CD4-positive, alpha-beta T cell treated with Interleukin-10 for 1 hour (primary cell): ENCODE measurements at regions not wholly inside any gene's neighbourhood (a gene's known extent, or its start where the extent isn't known, plus 50 kb on each side); places are given as distances from the start of the nearest gene placed in this dataset.
"Not testable (repeated sequence)": the region's sequence is repeated elsewhere in the genome, so short reads cannot be mapped to it uniquely, and the experiment has no call there.

Source experiments
- DNase-seq: peaks from one replicate; pipeline ENCODE4 v3.0.0-alpha.2; 2020

- DNase-seq: no peak
Measured at GRCh38 chr4:170391066-170391740, 301.4 kb upstream of the AADAT start.

GRCh38 chr4:170389411-170389810 is 299.7 kb upstream of the AADAT start:
- DNase-seq: no peak

- no peak for DNase-seq
Measured at GRCh38 chr4:170388255-170388654, 298.5 kb upstream of the AADAT start.

- no peak for DNase-seq
Measured at GRCh38 chr4:170386971-170387370, 297.2 kb upstream of the AADAT start.

GRCh38 chr4:170386511-170386910 is 296.8 kb upstream of the AADAT start:
- DNase-seq: no peak

GRCh38 chr4:170374770-170375169 is 285.0 kb upstream of the AADAT start:
- no peak for DNase-seq

GRCh38 chr4:170348945-170349344 is 259.2 kb upstream of the AADAT start:
- no peak for DNase-seq

- DNase-seq: not testable (repeated sequence)
Measured at GRCh38 chr4:170347191-170347590, 257.4 kb upstream of the AADAT start.

GRCh38 chr4:170339522-170339921 is 249.8 kb upstream of the AADAT start:
- DNase-seq: no peak

GRCh38 chr4:170336238-170336775 is 246.6 kb upstream of the AADAT start:
- no peak for DNase-seq

GRCh38 chr4:170325599-170325998 is 235.8 kb upstream of the AADAT start:
- DNase-seq: no peak

GRCh38 chr4:170323623-170324022 is 233.9 kb upstream of the AADAT start:
- no peak for DNase-seq

- no peak for DNase-seq
Measured at GRCh38 chr4:170307182-170307581, 217.4 kb upstream of the AADAT start.

GRCh38 chr4:170306208-170306607 is 216.5 kb upstream of the AADAT start:
- no peak for DNase-seq

- no peak for DNase-seq
Measured at GRCh38 chr4:170305627-170306026, 215.9 kb upstream of the AADAT start.

- no peak for DNase-seq
Measured at GRCh38 chr4:170281027-170281426, 191.3 kb upstream of the AADAT start.

GRCh38 chr4:170278460-170278859 is 188.7 kb upstream of the AADAT start:
- no peak for DNase-seq

- no peak for DNase-seq
Measured at GRCh38 chr4:170274616-170275015, 184.9 kb upstream of the AADAT start.

GRCh38 chr4:170272959-170273358 is 183.2 kb upstream of the AADAT start:
- DNase-seq: no peak

- DNase-seq: no peak
Measured at GRCh38 chr4:170271723-170272122, 182.0 kb upstream of the AADAT start.

- no peak for DNase-seq
Measured at GRCh38 chr4:170270628-170271027, 180.9 kb upstream of the AADAT start.

GRCh38 chr4:170269950-170270349 is 180.2 kb upstream of the AADAT start:
- DNase-seq: no peak

- peak; percentile 8 for DNase-seq
Measured at GRCh38 chr4:170259631-170260153, 169.9 kb upstream of the AADAT start.

- no peak for DNase-seq
Measured at GRCh38 chr4:170256807-170257206, 167.1 kb upstream of the AADAT start.

- DNase-seq: no peak
Measured at GRCh38 chr4:170248576-170248975, 158.8 kb upstream of the AADAT start.
